ENCODE measurements at regions not wholly inside any gene's neighbourhood (a gene's known extent, or its start where the extent isn't known, plus 50 kb on each side); places are given as distances from the start of the nearest gene placed in this dataset.
"Not testable (repeated sequence)": the region's sequence is repeated elsewhere in the genome, so short reads cannot be mapped to it uniquely, and the experiment has no call there.

- TF ChIP-seq CTCF (conservative IDR thresholded peaks at IDR 0.05; ENCODE audit: low read depth, low read length); EZH2 (IDR thresholded peaks at IDR 0.05; ENCODE audit: borderline replicate concordance, low read depth, low read length, poor library complexity, severe bottlenecking): not testable (repeated sequence)
Observed at GRCh38 chr12:14235176-14235575, 130.3 kb upstream of the ATF7IP start.

Data from A673 (cell line).